ENCODE measurements at regions not wholly inside any gene's neighbourhood (a gene's known extent, or its start where the extent isn't known, plus 50 kb on each side); places are given as distances from the start of the nearest gene placed in this dataset.

- H3K27me3 Mint-ChIP-seq (ENCODE audit: low read depth): peaks cover 2% of the 10 kb centered on the region
- peak overlapping the region; percentile 66 for H3K27ac Mint-ChIP-seq
- no peaks in the 10 kb centered on the region for H3K36me3 Mint-ChIP-seq (ENCODE audit: low read depth)
- DNase-seq: no peak
- H3K4me1 Mint-ChIP-seq (ENCODE audit: low read depth): peaks cover 15% of the 10 kb centered on the region
- H3K9me3 Mint-ChIP-seq (ENCODE audit: insufficient read depth): no peaks in the 10 kb centered on the region
- ChIA-PET CTCF (no interaction called here), POLR2A (no interaction called here)
- no peak for ATAC-seq
- H3K4me3 Mint-ChIP-seq: peak overlapping the region; percentile 25
Measured at GRCh38 chr12:111224186-111225066, 144.5 kb downstream of the PHETA1 start.

GRCh38 chr12:111222523-111222922 lies 146.4 kb downstream of the PHETA1 start:
- ChIA-PET CTCF (no interaction called here), POLR2A (no interaction called here)
- H3K9me3 Mint-ChIP-seq (ENCODE audit: insufficient read depth): no peaks in the 10 kb centered on the region
- no peak for ATAC-seq
- H3K27me3 Mint-ChIP-seq (ENCODE audit: low read depth): peaks cover 5% of the 10 kb centered on the region
- H3K4me1 Mint-ChIP-seq (ENCODE audit: low read depth): peaks cover 15% of the 10 kb centered on the region
- no peak for DNase-seq
- H3K27ac Mint-ChIP-seq: no peak overlapping the region
- H3K36me3 Mint-ChIP-seq (ENCODE audit: low read depth): no peaks in the 10 kb centered on the region
- H3K4me3 Mint-ChIP-seq: no peak overlapping the region

- CTCF ChIA-PET: no interaction called here
- no peak overlapping the region for H3K4me3 Mint-ChIP-seq
- peaks cover 15% of the 10 kb centered on the region for H3K4me1 Mint-ChIP-seq (ENCODE audit: low read depth)
- H3K9me3 Mint-ChIP-seq (ENCODE audit: insufficient read depth): no peaks in the 10 kb centered on the region
- ATAC-seq (no peak), DNase-seq (no peak)
- H3K27me3 Mint-ChIP-seq (ENCODE audit: low read depth): peaks cover 5% of the 10 kb centered on the region
- POLR2A ChIA-PET: interaction anchor here (0.6 kb wide), 1 partner anchor 257 kb away, joined by 4 read pairs; no protein-coding TSS in a partner anchor
- H3K36me3 Mint-ChIP-seq (ENCODE audit: low read depth): no peaks in the 10 kb centered on the region
- H3K27ac Mint-ChIP-seq: no peak overlapping the region
Measured at GRCh38 chr12:111222027-111222414, 146.9 kb downstream of the PHETA1 start.

GRCh38 chr12:111221062-111222026 lies 147.6 kb downstream of the PHETA1 start:
- no peak overlapping the region for H3K4me3 Mint-ChIP-seq
- ATAC-seq (no peak), DNase-seq (no peak)
- ChIA-PET POLR2A (interaction anchor here (0.6 kb wide), 1 partner anchor 256 kb away, joined by 4 read pairs; no protein-coding TSS in a partner anchor), CTCF (no interaction called here)
- H3K36me3 Mint-ChIP-seq (ENCODE audit: low read depth): no peaks in the 10 kb centered on the region
- peaks cover 5% of the 10 kb centered on the region for H3K27me3 Mint-ChIP-seq (ENCODE audit: low read depth)
- peaks cover 15% of the 10 kb centered on the region for H3K4me1 Mint-ChIP-seq (ENCODE audit: low read depth)
- H3K27ac Mint-ChIP-seq: no peak overlapping the region
- H3K9me3 Mint-ChIP-seq (ENCODE audit: insufficient read depth): no peaks in the 10 kb centered on the region

- peaks cover 5% of the 10 kb centered on the region for H3K27me3 Mint-ChIP-seq (ENCODE audit: low read depth)
- no peaks in the 10 kb centered on the region for H3K9me3 Mint-ChIP-seq (ENCODE audit: insufficient read depth)
- H3K4me1 Mint-ChIP-seq (ENCODE audit: low read depth): peaks cover 15% of the 10 kb centered on the region
- ChIA-PET CTCF (no interaction called here), POLR2A (interaction anchor here (0.7 kb wide), 1 partner anchor 209 kb away, joined by 6 read pairs; no protein-coding TSS in a partner anchor)
- ATAC-seq: no peak
- H3K27ac Mint-ChIP-seq: no peak overlapping the region
- H3K4me3 Mint-ChIP-seq: no peak overlapping the region
- no peaks in the 10 kb centered on the region for H3K36me3 Mint-ChIP-seq (ENCODE audit: low read depth)
- no peak for DNase-seq
Measured at GRCh38 chr12:111220363-111220762, 148.5 kb downstream of the PHETA1 start.

- no peaks in the 10 kb centered on the region for H3K36me3 Mint-ChIP-seq (ENCODE audit: low read depth)
- CTCF ChIA-PET: no interaction called here
- H3K27ac Mint-ChIP-seq: no peak overlapping the region
- peaks cover 5% of the 10 kb centered on the region for H3K27me3 Mint-ChIP-seq (ENCODE audit: low read depth)
- ATAC-seq: no peak
- H3K4me1 Mint-ChIP-seq (ENCODE audit: low read depth): peaks cover 7% of the 10 kb centered on the region
- H3K4me3 Mint-ChIP-seq: no peak overlapping the region
- H3K9me3 Mint-ChIP-seq (ENCODE audit: insufficient read depth): no peaks in the 10 kb centered on the region
- POLR2A ChIA-PET: no interaction called here
- no peak for DNase-seq
Measured at GRCh38 chr12:111219440-111219839, 149.5 kb downstream of the PHETA1 start.

- ChIA-PET CTCF (no interaction called here), POLR2A (no interaction called here)
- ATAC-seq: no peak
- no peak overlapping the region for H3K4me3 Mint-ChIP-seq
- peaks cover 5% of the 10 kb centered on the region for H3K27me3 Mint-ChIP-seq (ENCODE audit: low read depth)
- H3K4me1 Mint-ChIP-seq (ENCODE audit: low read depth): no peaks in the 10 kb centered on the region
- DNase-seq: no peak
- H3K36me3 Mint-ChIP-seq (ENCODE audit: low read depth): no peaks in the 10 kb centered on the region
- H3K9me3 Mint-ChIP-seq (ENCODE audit: insufficient read depth): no peaks in the 10 kb centered on the region
- no peak overlapping the region for H3K27ac Mint-ChIP-seq
Measured at GRCh38 chr12:111218499-111218898, 150.4 kb downstream of the PHETA1 start.

- Mint-ChIP-seq H3K27ac (no peak overlapping the region), H3K27me3 (ENCODE audit: low read depth) (peaks cover 5% of the 10 kb centered on the region), H3K9me3 (ENCODE audit: insufficient read depth) (no peaks in the 10 kb centered on the region), H3K36me3 (ENCODE audit: low read depth) (no peaks in the 10 kb centered on the region), H3K4me1 (ENCODE audit: low read depth) (no peaks in the 10 kb centered on the region), H3K4me3 (no peak overlapping the region)
- POLR2A ChIA-PET: interaction anchor here (1.1 kb wide), 1 partner anchor 12 kb away, joined by 3 read pairs; no protein-coding TSS in a partner anchor
- CTCF ChIA-PET: no interaction called here
- DNase-seq (no peak), ATAC-seq (no peak)
Measured at GRCh38 chr12:111216387-111217159, 152.3 kb downstream of the PHETA1 start.

GRCh38 chr12:111215881-111216280 lies 153.0 kb downstream of the PHETA1 start:
- Mint-ChIP-seq H3K27me3 (ENCODE audit: low read depth) (peaks cover 5% of the 10 kb centered on the region), H3K9me3 (ENCODE audit: insufficient read depth) (no peaks in the 10 kb centered on the region), H3K4me3 (no peak overlapping the region), H3K4me1 (ENCODE audit: low read depth) (no peaks in the 10 kb centered on the region), H3K27ac (no peak overlapping the region), H3K36me3 (ENCODE audit: low read depth) (no peaks in the 10 kb centered on the region)
- ChIA-PET CTCF (no interaction called here), POLR2A (interaction anchor here (1.1 kb wide), 1 partner anchor 13 kb away, joined by 3 read pairs; no protein-coding TSS in a partner anchor)
- ATAC-seq (no peak), DNase-seq (no peak)

- ATAC-seq: no peak
- H3K27ac Mint-ChIP-seq: no peak overlapping the region
- no peaks in the 10 kb centered on the region for H3K36me3 Mint-ChIP-seq (ENCODE audit: low read depth)
- DNase-seq: no peak
- CTCF ChIA-PET: interaction anchor here (1.2 kb wide), 1 partner anchor 12 kb away, joined by 4 read pairs; no protein-coding TSS in a partner anchor
- POLR2A ChIA-PET: no interaction called here
- no peak overlapping the region for H3K4me3 Mint-ChIP-seq
- no peaks in the 10 kb centered on the region for H3K4me1 Mint-ChIP-seq (ENCODE audit: low read depth)
- peaks cover 3% of the 10 kb centered on the region for H3K27me3 Mint-ChIP-seq (ENCODE audit: low read depth)
- no peaks in the 10 kb centered on the region for H3K9me3 Mint-ChIP-seq (ENCODE audit: insufficient read depth)
Measured at GRCh38 chr12:111214401-111214800, 154.5 kb downstream of the PHETA1 start.

GRCh38 chr12:111213561-111213960 lies 155.3 kb downstream of the PHETA1 start:
- DNase-seq: no peak
- Mint-ChIP-seq H3K36me3 (ENCODE audit: low read depth) (no peaks in the 10 kb centered on the region), H3K27me3 (ENCODE audit: low read depth) (peaks cover 2% of the 10 kb centered on the region), H3K4me3 (no peak overlapping the region), H3K4me1 (ENCODE audit: low read depth) (no peaks in the 10 kb centered on the region), H3K27ac (no peak overlapping the region), H3K9me3 (ENCODE audit: insufficient read depth) (no peaks in the 10 kb centered on the region)
- ATAC-seq: no peak
- POLR2A ChIA-PET: interaction anchor here (0.7 kb wide), 1 partner anchor 449 kb away, joined by 4 read pairs; no protein-coding TSS in a partner anchor
- CTCF ChIA-PET: interaction anchor here (1.2 kb wide), 1 partner anchor 12 kb away, joined by 4 read pairs; no protein-coding TSS in a partner anchor
